Loucy (cell line): ENCODE measurements at regions not wholly inside any gene's neighbourhood (a gene's known extent, or its start where the extent isn't known, plus 50 kb on each side); places are given as distances from the start of the nearest gene placed in this dataset.

Source experiments
- H2AFZ ChIP-seq: fragments of 200-600 bp; sonication (generic); 2 replicates; pipeline ENCODE4 v1.6.0; 2016; ENCODE audit warnings: antibody characterized with exemption, mild to moderate bottlenecking, low read length, moderate library complexity
- H3F3A ChIP-seq: fragments of 200-600 bp; 2 replicates; pipeline ENCODE4 v1.6.0; 2016; ENCODE audit warnings: antibody characterized with exemption, low read depth, mild to moderate bottlenecking
- H3K27me3 ChIP-seq: fragments of 200-600 bp; sonication (generic); 2 replicates; pipeline ENCODE4 v1.6.1; 2014; ENCODE audit warnings: low read length, mild to moderate bottlenecking; ENCODE audit not compliant: insufficient read depth, poor library complexity, severe bottlenecking
- H3K36me3 ChIP-seq: fragments of 200-600 bp; sonication (generic); 2 replicates; pipeline ENCODE4 v1.6.1; 2016; ENCODE audit warnings: low read length; ENCODE audit not compliant: insufficient read depth
- H3K4me1 ChIP-seq: fragments of 200-600 bp; sonication (generic); 2 replicates; pipeline ENCODE4 v1.5.1; 2014; ENCODE audit warnings: low read length, mild to moderate bottlenecking; ENCODE audit not compliant: insufficient read depth, poor library complexity, severe bottlenecking
- H3K4me2 ChIP-seq: fragments of 200-600 bp; sonication (generic); 2 replicates; pipeline ENCODE4 v1.6.0; 2014; ENCODE audit warnings: antibody characterized with exemption, low read length, low read depth, mild to moderate bottlenecking; ENCODE audit not compliant: poor library complexity, severe bottlenecking
- H3K4me3 ChIP-seq: fragments of 200-600 bp; sonication (generic); 2 replicates; pipeline ENCODE4 v1.5.1; 2014; ENCODE audit warnings: low read length, mild to moderate bottlenecking, mixed read lengths; ENCODE audit not compliant: poor library complexity, severe bottlenecking
- H3K79me2 ChIP-seq: fragments of 200-600 bp; sonication (generic); 2 replicates; pipeline ENCODE4 v1.6.1; 2014; ENCODE audit warnings: low read length; ENCODE audit not compliant: insufficient read depth
- H3K9ac ChIP-seq: fragments of 200-600 bp; sonication (generic); 2 replicates; pipeline ENCODE4 v1.6.0; 2014; ENCODE audit warnings: mild to moderate bottlenecking, low read depth, low read length, moderate library complexity; ENCODE audit not compliant: poor library complexity, severe bottlenecking
- H3K9me2 ChIP-seq: fragments of 200-600 bp; sonication (generic); replicated peaks from 2 replicates; pipeline ENCODE4 v1.6.1; 2016; ENCODE audit warnings: low read depth, low read length, mixed read lengths
- H3K9me3 ChIP-seq: fragments of 200-600 bp; sonication (generic); 2 replicates; pipeline ENCODE4 v1.6.1; 2014; ENCODE audit warnings: mild to moderate bottlenecking, antibody characterized with exemption, low read length, low read depth; ENCODE audit not compliant: insufficient read depth
- H4K20me1 ChIP-seq: fragments of 200-600 bp; sonication (generic); 2 replicates; pipeline ENCODE4 v1.6.0; 2014; ENCODE audit warnings: antibody characterized with exemption, low read length, mild to moderate bottlenecking; ENCODE audit not compliant: insufficient read depth, poor library complexity, severe bottlenecking
- EZH2phosphoT487 ChIP-seq: fragments of 200-600 bp; IDR thresholded peaks from 2 replicates; pipeline ENCODE4 v1.6.1; 2018; ENCODE audit warnings: antibody characterized with exemption, mild to moderate bottlenecking, moderate library complexity, borderline replicate concordance
- TF ChIP-seq, protein P1 (sequence below): fragments of 200-600 bp; sonication (generic); conservative IDR thresholded peaks from 2 replicates; pipeline ENCODE4 v1.5.1; 2014; ENCODE audit warnings: mild to moderate bottlenecking, antibody characterized with exemption, low read length

DNA sequence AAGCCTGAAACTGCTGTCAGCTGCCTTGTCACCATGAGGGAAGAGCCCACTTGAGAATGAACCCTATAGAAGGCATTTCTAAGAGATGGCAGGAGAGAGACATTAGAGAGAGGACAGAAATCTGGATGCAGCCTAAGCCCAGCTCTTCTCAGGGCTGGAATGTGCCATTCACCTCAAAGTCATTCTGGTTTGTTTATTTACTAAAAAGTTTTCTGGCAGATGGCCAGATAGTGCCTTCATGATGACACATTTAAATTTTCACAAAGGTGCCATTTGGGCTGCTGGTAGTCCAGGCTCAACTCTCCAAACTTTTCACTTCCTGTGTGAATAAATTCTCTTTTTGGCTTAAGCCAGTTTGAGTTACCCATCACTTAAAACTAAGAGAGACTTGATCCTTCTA, 144.6 kb upstream of the ZNF366 start:
- Histone ChIP-seq H3F3A (no peaks in the 10 kb centered on the region), H3K79me2 (no peaks in the 10 kb centered on the region), H3K4me2 (no peak overlapping the region), H3K27me3 (no peaks in the 10 kb centered on the region), H3K4me1 (no peaks in the 10 kb centered on the region), H3K4me3 (no peak overlapping the region), H3K9me3 (no peaks in the 10 kb centered on the region), H3K36me3 (no peaks in the 10 kb centered on the region), H3K9ac (no peak overlapping the region), H3K9me2 (no peaks in the 10 kb centered on the region), H4K20me1 (no peaks in the 10 kb centered on the region), H2AFZ (no peak overlapping the region)
- TF ChIP-seq, protein P1, sequence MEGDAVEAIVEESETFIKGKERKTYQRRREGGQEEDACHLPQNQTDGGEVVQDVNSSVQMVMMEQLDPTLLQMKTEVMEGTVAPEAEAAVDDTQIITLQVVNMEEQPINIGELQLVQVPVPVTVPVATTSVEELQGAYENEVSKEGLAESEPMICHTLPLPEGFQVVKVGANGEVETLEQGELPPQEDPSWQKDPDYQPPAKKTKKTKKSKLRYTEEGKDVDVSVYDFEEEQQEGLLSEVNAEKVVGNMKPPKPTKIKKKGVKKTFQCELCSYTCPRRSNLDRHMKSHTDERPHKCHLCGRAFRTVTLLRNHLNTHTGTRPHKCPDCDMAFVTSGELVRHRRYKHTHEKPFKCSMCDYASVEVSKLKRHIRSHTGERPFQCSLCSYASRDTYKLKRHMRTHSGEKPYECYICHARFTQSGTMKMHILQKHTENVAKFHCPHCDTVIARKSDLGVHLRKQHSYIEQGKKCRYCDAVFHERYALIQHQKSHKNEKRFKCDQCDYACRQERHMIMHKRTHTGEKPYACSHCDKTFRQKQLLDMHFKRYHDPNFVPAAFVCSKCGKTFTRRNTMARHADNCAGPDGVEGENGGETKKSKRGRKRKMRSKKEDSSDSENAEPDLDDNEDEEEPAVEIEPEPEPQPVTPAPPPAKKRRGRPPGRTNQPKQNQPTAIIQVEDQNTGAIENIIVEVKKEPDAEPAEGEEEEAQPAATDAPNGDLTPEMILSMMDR = no peak
- TF ChIP-seq EZH2phosphoT487 = no peak

DNA sequence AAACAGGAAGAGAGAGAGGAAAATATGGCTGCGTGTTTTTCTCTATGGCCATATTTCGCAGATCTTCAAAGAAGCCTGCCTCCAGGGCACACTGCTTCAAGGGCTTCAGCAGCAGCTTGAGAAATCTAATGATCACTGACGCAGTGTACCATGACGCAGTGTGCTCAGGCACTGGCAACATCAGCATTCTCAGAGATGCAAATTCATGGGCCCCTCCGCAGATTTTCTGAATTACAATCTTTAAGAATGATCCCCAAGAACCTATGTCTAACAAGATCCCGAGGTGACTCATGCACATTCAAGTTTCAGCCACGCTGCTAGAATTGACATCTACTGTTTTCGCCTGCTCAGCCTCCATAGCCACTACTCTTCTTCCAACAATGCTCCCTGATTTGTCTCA, 143.9 kb upstream of the ZNF366 start:
- no peaks in the 10 kb centered on the region for H3K9me2 ChIP-seq
- H3K4me2 ChIP-seq = no peak overlapping the region
- no peak for TF ChIP-seq EZH2phosphoT487
- TF ChIP-seq, protein P1 = no peak
- no peaks in the 10 kb centered on the region for H3K79me2 ChIP-seq
- H3K4me1 ChIP-seq = no peaks in the 10 kb centered on the region
- H3K4me3 ChIP-seq = no peak overlapping the region
- H2AFZ ChIP-seq = no peak overlapping the region
- no peaks in the 10 kb centered on the region for H3K36me3 ChIP-seq
- H3F3A ChIP-seq = no peaks in the 10 kb centered on the region
- no peaks in the 10 kb centered on the region for H4K20me1 ChIP-seq
- no peaks in the 10 kb centered on the region for H3K27me3 ChIP-seq
- no peak overlapping the region for H3K9ac ChIP-seq
- H3K9me3 ChIP-seq = no peaks in the 10 kb centered on the region

DNA sequence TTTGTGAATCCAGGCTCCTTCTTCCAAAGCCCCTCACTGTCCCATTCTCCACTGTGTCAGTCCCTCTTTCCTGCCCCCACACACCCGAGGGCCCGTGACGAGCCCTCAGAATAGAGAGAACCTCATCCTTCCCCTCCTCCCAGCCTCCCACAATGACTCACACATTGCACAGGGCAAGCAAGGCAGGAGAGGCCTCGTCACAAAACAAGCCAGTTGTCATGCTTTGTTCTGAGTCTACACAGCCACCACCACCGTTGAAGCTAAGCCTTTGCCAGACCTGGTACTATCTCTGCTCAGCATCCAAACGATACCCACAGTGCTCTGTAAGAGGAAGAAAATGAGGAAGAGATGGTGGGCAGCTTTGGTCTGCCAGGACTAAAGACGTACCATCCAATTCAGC, 142.2 kb upstream of the ZNF366 start:
- Histone ChIP-seq H3K79me2 (no peaks in the 10 kb centered on the region), H3K4me2 (no peak overlapping the region), H3K9me3 (no peaks in the 10 kb centered on the region), H3K4me1 (no peaks in the 10 kb centered on the region), H2AFZ (no peak overlapping the region), H3K9me2 (no peaks in the 10 kb centered on the region), H3F3A (no peaks in the 10 kb centered on the region), H3K27me3 (no peaks in the 10 kb centered on the region), H3K9ac (no peak overlapping the region), H4K20me1 (no peaks in the 10 kb centered on the region), H3K4me3 (no peak overlapping the region), H3K36me3 (no peaks in the 10 kb centered on the region)
- no peak for TF ChIP-seq EZH2phosphoT487
- TF ChIP-seq, protein P1 = no peak
